Fibroblast of pulmonary artery (primary cell): ENCODE measurements at regions not wholly inside any gene's neighbourhood (a gene's known extent, or its start where the extent isn't known, plus 50 kb on each side); places are given as distances from the start of the nearest gene placed in this dataset.
"Not testable (repeated sequence)": the region's sequence is repeated elsewhere in the genome, so short reads cannot be mapped to it uniquely, and the experiment has no call there.

Experiments
- DNase-seq: peaks from one replicate; pipeline ENCODE4 v3.0.0-alpha.2; 2010; ENCODE audit warnings: low read depth
- H3K4me3 ChIP-seq: replicated peaks from 2 replicates; pipeline ENCODE4 v1.5.1; 2011; ENCODE audit warnings: low read depth, mild to moderate bottlenecking, control low read depth, low read length, moderate library complexity
- CTCF ChIP-seq: IDR thresholded peaks from 2 replicates; pipeline ENCODE4 v1.5.1; 2011; ENCODE audit warnings: mild to moderate bottlenecking, control low read depth, low read length, inconsistent platforms; ENCODE audit errors: missing control alignments

GRCh38 chr12:114506651-114507050 lies 100.7 kb upstream of the TBX5 start:
- DNase-seq, result no peak
- H3K4me3 ChIP-seq, result no peak overlapping the region
- no peak for TF ChIP-seq CTCF

GRCh38 chr12:114504311-114504710 lies 98.4 kb upstream of the TBX5 start:
- no peak overlapping the region for H3K4me3 ChIP-seq
- no peak for DNase-seq
- TF ChIP-seq CTCF, result no peak

GRCh38 chr12:114501474-114501807 lies 95.5 kb upstream of the TBX5 start:
- DNase-seq, result no peak
- no peak overlapping the region for H3K4me3 ChIP-seq
- no peak for TF ChIP-seq CTCF

- H3K4me3 ChIP-seq, result no peak overlapping the region
- DNase-seq, result no peak
- TF ChIP-seq CTCF, result no peak
Observed at GRCh38 chr12:114500775-114501473, 95.0 kb upstream of the TBX5 start.

- H3K4me3 ChIP-seq, result no peak overlapping the region
- TF ChIP-seq CTCF, result no peak
- DNase-seq, result no peak
Observed at GRCh38 chr12:114500131-114500530, 94.2 kb upstream of the TBX5 start.

- H3K4me3 ChIP-seq, result no peak overlapping the region
- DNase-seq, result no peak
- no peak for TF ChIP-seq CTCF
Observed at GRCh38 chr12:114499338-114499737, 93.4 kb upstream of the TBX5 start.

- no peak for DNase-seq
- TF ChIP-seq CTCF, result no peak
- H3K4me3 ChIP-seq, result no peak overlapping the region
Observed at GRCh38 chr12:114491916-114492315, 86.0 kb upstream of the TBX5 start.

GRCh38 chr12:114484822-114485459 lies 79.0 kb upstream of the TBX5 start:
- not testable (repeated sequence) for DNase-seq, H3K4me3 ChIP-seq
